PC-3 (cell line): ENCODE measurements at regions not wholly inside any gene's neighbourhood (a gene's known extent, or its start where the extent isn't known, plus 50 kb on each side); places are given as distances from the start of the nearest gene placed in this dataset.

Source experiments
- CTCF ChIP-seq: fragments of 300-600 bp; sonication (generic); conservative IDR thresholded peaks from 2 replicates; pipeline ENCODE4 v1.5.1; 2017; ENCODE audit warnings: antibody characterized with exemption, low read depth, mild to moderate bottlenecking, low read length
- EZH2phosphoT487 ChIP-seq: fragments of 300-600 bp; sonication (generic); IDR thresholded peaks from 2 replicates; pipeline ENCODE4 v1.6.1; 2018; ENCODE audit warnings: mild to moderate bottlenecking, antibody characterized with exemption, low read length, borderline replicate concordance

- TF ChIP-seq EZH2phosphoT487 (no peak), CTCF (no peak)
These were observed 1054.4 kb downstream of the NLGN4Y start for GRCh38 chrY:15578761-15579160.
